ENCODE measurements at regions not wholly inside any gene's neighbourhood (a gene's known extent, or its start where the extent isn't known, plus 50 kb on each side); places are given as distances from the start of the nearest gene placed in this dataset.
"Not testable (repeated sequence)": the region's sequence is repeated elsewhere in the genome, so short reads cannot be mapped to it uniquely, and the experiment has no call there.

DNA sequence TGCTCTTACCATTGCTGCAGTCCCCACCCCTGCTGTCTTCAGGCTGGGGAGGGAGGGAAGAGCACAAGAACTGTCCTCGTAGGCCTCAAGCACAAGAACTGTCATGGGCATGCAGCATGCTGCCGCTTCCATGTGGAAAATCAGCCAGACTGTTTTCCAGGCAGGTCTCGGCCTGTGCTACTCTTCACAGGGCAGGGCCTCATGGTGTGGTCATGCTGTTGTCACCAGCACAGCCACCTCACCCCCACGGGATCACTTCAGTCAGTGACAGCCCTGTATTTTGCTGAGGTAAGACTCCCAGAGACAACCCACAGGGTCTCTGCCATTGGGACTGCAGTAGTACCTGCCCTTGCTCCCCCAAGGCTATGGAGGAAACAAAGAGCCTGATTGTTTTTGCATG is 205.3 kb downstream of the NAP1L3 start:
- no peaks in the 10 kb centered on the region for H3K27me3 Mint-ChIP-seq (ENCODE audit: low read depth)
- no peak for DNase-seq (ENCODE audit: low read depth, low spot score)
- no peaks in the 10 kb centered on the region for H3K36me3 Mint-ChIP-seq (ENCODE audit: low read depth)
- H3K4me3 Mint-ChIP-seq, result no peak overlapping the region
- TF ChIP-seq, protein P1, sequence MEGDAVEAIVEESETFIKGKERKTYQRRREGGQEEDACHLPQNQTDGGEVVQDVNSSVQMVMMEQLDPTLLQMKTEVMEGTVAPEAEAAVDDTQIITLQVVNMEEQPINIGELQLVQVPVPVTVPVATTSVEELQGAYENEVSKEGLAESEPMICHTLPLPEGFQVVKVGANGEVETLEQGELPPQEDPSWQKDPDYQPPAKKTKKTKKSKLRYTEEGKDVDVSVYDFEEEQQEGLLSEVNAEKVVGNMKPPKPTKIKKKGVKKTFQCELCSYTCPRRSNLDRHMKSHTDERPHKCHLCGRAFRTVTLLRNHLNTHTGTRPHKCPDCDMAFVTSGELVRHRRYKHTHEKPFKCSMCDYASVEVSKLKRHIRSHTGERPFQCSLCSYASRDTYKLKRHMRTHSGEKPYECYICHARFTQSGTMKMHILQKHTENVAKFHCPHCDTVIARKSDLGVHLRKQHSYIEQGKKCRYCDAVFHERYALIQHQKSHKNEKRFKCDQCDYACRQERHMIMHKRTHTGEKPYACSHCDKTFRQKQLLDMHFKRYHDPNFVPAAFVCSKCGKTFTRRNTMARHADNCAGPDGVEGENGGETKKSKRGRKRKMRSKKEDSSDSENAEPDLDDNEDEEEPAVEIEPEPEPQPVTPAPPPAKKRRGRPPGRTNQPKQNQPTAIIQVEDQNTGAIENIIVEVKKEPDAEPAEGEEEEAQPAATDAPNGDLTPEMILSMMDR (conservative IDR thresholded peaks at IDR 0.05), result no peak
- H3K9me3 Mint-ChIP-seq, result no peaks in the 10 kb centered on the region
- H3K27ac Mint-ChIP-seq (ENCODE audit: unreplicated experiment), result no peak overlapping the region
- no peaks in the 10 kb centered on the region for H3K4me1 Mint-ChIP-seq

- H3K4me3 Mint-ChIP-seq, result no peak overlapping the region
- no peaks in the 10 kb centered on the region for H3K27me3 Mint-ChIP-seq (ENCODE audit: low read depth)
- H3K27ac Mint-ChIP-seq (ENCODE audit: unreplicated experiment), result no peak overlapping the region
- DNase-seq (ENCODE audit: low read depth, low spot score), result no peak
- no peaks in the 10 kb centered on the region for H3K4me1 Mint-ChIP-seq
- no peaks in the 10 kb centered on the region for H3K36me3 Mint-ChIP-seq (ENCODE audit: low read depth)
- TF ChIP-seq, protein P1 (conservative IDR thresholded peaks at IDR 0.05), result no peak
- H3K9me3 Mint-ChIP-seq, result no peaks in the 10 kb centered on the region
Observed at GRCh38 chrX:93466383-93466782, 207.0 kb downstream of the NAP1L3 start.

DNA sequence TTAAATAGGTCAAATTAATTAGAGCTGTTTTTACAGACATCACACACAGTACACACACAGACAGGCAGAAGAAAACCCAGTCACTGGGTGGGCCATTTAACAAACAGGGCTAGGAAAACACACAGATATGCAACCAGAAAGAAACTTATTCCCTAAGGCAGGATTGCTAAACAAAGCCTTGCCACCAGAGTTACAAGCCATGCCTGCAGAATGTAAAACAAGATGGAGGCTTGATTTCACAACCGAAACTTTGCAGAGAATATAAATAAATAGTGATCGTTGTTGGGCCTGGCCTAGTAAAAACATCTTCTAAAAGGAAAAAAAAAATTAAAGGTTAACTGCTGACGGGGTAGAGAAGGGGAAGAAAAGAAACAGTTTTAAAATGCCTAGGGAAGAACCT is 212.3 kb downstream of the NAP1L3 start:
- no peak for DNase-seq (ENCODE audit: low read depth, low spot score)
- Mint-ChIP-seq H3K4me1 (no peaks in the 10 kb centered on the region), H3K27me3 (ENCODE audit: low read depth) (no peaks in the 10 kb centered on the region), H3K9me3 (peaks cover 2% of the 10 kb centered on the region), H3K4me3 (no peak overlapping the region), H3K36me3 (ENCODE audit: low read depth) (no peaks in the 10 kb centered on the region), H3K27ac (ENCODE audit: unreplicated experiment) (no peak overlapping the region)
- TF ChIP-seq, protein P1 (conservative IDR thresholded peaks at IDR 0.05), result no peak

GRCh38 chrX:93454509-93454908 is 218.9 kb downstream of the NAP1L3 start:
- no peaks in the 10 kb centered on the region for H3K27me3 Mint-ChIP-seq (ENCODE audit: low read depth)
- H3K27ac Mint-ChIP-seq (ENCODE audit: unreplicated experiment), result no peak overlapping the region
- TF ChIP-seq, protein P1 (conservative IDR thresholded peaks at IDR 0.05), result no peak
- H3K4me3 Mint-ChIP-seq, result no peak overlapping the region
- peaks cover 2% of the 10 kb centered on the region for H3K9me3 Mint-ChIP-seq
- no peaks in the 10 kb centered on the region for H3K4me1 Mint-ChIP-seq
- no peaks in the 10 kb centered on the region for H3K36me3 Mint-ChIP-seq (ENCODE audit: low read depth)
- DNase-seq (ENCODE audit: low read depth, low spot score), result no peak

GRCh38 chrX:93434721-93435120 is 238.7 kb downstream of the NAP1L3 start:
- not testable (repeated sequence) for H3K4me1 Mint-ChIP-seq; H3K27me3 Mint-ChIP-seq (ENCODE audit: low read depth); DNase-seq (ENCODE audit: low read depth, low spot score); H3K36me3 Mint-ChIP-seq (ENCODE audit: low read depth); H3K27ac Mint-ChIP-seq (ENCODE audit: unreplicated experiment); H3K9me3 Mint-ChIP-seq; H3K4me3 Mint-ChIP-seq

DNA sequence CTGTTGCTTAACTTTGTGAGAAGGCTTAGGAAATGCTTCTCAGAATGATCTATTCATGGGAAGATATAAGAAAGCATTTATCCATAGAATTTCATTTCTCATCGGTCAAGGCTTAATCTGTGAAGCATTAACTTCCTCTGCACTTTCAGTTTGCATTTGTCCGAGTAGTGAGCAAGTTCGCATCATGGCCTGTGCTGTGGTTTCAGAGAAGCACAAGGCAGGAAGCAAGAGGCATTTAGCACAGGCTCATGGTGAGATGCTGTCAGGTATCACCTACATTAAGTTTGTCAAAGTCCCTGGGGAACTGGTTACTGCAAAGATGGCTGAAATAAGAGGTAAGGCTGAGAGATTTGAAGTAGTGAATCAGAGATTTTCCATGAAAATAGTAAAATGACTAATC is 244.9 kb downstream of the NAP1L3 start:
- TF ChIP-seq, protein P1 (conservative IDR thresholded peaks at IDR 0.05), result no peak
- Mint-ChIP-seq H3K27me3 (ENCODE audit: low read depth) (no peaks in the 10 kb centered on the region), H3K27ac (ENCODE audit: unreplicated experiment) (no peak overlapping the region), H3K9me3 (peaks cover 3% of the 10 kb centered on the region), H3K36me3 (ENCODE audit: low read depth) (no peaks in the 10 kb centered on the region), H3K4me1 (no peaks in the 10 kb centered on the region), H3K4me3 (no peak overlapping the region)
- no peak for DNase-seq (ENCODE audit: low read depth, low spot score)

All from neural crest cell (in vitro differentiated cells).